ENCODE measurements at regions not wholly inside any gene's neighbourhood (a gene's known extent, or its start where the extent isn't known, plus 50 kb on each side); places are given as distances from the start of the nearest gene placed in this dataset.
A peak's percentile ranks its signal among the peaks of the same experiment; 100 is the strongest.

GRCh38 chr17:71315568-71315967 lies 805.3 kb upstream of the SOX9 start:
- DNase-seq: no peak

GRCh38 chr17:71316176-71316897 lies 804.5 kb upstream of the SOX9 start:
- DNase-seq: peak; percentile 54

- DNase-seq: no peak
Measured at GRCh38 chr17:71320009-71320796, 800.6 kb upstream of the SOX9 start.

- DNase-seq: no peak
Measured at GRCh38 chr17:71325117-71325516, 795.7 kb upstream of the SOX9 start.

GRCh38 chr17:71325886-71326285 lies 794.9 kb upstream of the SOX9 start:
- DNase-seq: no peak

- no peak for DNase-seq
Measured at GRCh38 chr17:71327376-71328059, 793.3 kb upstream of the SOX9 start.

GRCh38 chr17:71329310-71330098 lies 791.3 kb upstream of the SOX9 start:
- no peak for DNase-seq

- no peak for DNase-seq
Measured at GRCh38 chr17:71330099-71330375, 790.8 kb upstream of the SOX9 start.

- no peak for DNase-seq
Measured at GRCh38 chr17:71331754-71332325, 789.0 kb upstream of the SOX9 start.

- peak; percentile 34 for DNase-seq
Measured at GRCh38 chr17:71334048-71334751, 786.6 kb upstream of the SOX9 start.

GRCh38 chr17:71335212-71335611 lies 785.6 kb upstream of the SOX9 start:
- no peak for DNase-seq

- no peak for DNase-seq
Measured at GRCh38 chr17:71337938-71338337, 782.9 kb upstream of the SOX9 start.

GRCh38 chr17:71338396-71338795 lies 782.4 kb upstream of the SOX9 start:
- DNase-seq: no peak

GRCh38 chr17:71339206-71339605 lies 781.6 kb upstream of the SOX9 start:
- no peak for DNase-seq

- DNase-seq: no peak
Measured at GRCh38 chr17:71342737-71343136, 778.1 kb upstream of the SOX9 start.

GRCh38 chr17:71349908-71350600 lies 770.8 kb upstream of the SOX9 start:
- no peak for DNase-seq

GRCh38 chr17:71360301-71360700 lies 760.5 kb upstream of the SOX9 start:
- no peak for DNase-seq

GRCh38 chr17:71361656-71362450 lies 759.0 kb upstream of the SOX9 start:
- DNase-seq: no peak

GRCh38 chr17:71363661-71364060 lies 757.2 kb upstream of the SOX9 start:
- no peak for DNase-seq

- no peak for DNase-seq
Measured at GRCh38 chr17:71371809-71372208, 749.0 kb upstream of the SOX9 start.

GRCh38 chr17:71375948-71376347 lies 744.9 kb upstream of the SOX9 start:
- DNase-seq: no peak

All from NCI-H2171 (cell line).